ENCODE measurements at regions not wholly inside any gene's neighbourhood (a gene's known extent, or its start where the extent isn't known, plus 50 kb on each side); places are given as distances from the start of the nearest gene placed in this dataset.

DNA sequence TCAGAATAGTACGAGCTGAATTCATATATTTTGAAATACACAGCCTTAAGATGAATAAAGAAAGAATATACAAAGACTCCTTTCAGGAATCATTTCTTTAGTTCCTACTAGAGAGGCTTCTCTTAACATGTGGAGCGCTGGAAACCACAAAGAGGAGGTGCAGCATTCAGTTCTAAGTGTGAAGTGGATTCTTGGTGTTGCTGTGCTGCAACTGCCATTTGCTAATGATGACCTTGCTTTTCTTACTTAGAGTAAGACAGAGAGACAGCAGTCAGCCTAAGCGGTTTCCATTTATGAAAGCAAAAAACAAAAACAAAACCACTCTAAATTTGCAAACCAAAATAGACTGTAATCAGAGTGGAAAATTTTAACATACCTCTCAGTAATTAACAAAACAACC, 629.0 kb downstream of the EPHA7 start:
- TF ChIP-seq POLR2A (IDR thresholded peaks at IDR 0.05; ENCODE audit: control extremely low read depth in 1 of 2, low read depth in 2 of 2, low read length in 2 of 2) (no peak), EP300 (IDR thresholded peaks at IDR 0.05; ENCODE audit: borderline replicate concordance in 1 of 2, low read depth in 2 of 2, low read length in 2 of 2) (no peak), SIRT6 (IDR thresholded peaks at IDR 0.05; ENCODE audit: low read length) (no peak), MAFK (IDR thresholded peaks at IDR 0.05; ENCODE audit: low read depth, low read length) (no peak), EZH2 (IDR thresholded peaks at IDR 0.05; ENCODE audit: low read depth, low read length, severe bottlenecking) (no peak), BRCA1 (IDR thresholded peaks at IDR 0.05; ENCODE audit: low read depth, low read length) (no peak), NRF1 (IDR thresholded peaks at IDR 0.05; ENCODE audit: low read depth, low read length) (no peak), CEBPB (IDR thresholded peaks at IDR 0.05; ENCODE audit: low read depth, low read length) (no peak), CTBP2 (IDR thresholded peaks at IDR 0.05; ENCODE audit: borderline replicate concordance, insufficient read depth, insufficient read length, low read length) (no peak), RFX5 (IDR thresholded peaks at IDR 0.05; ENCODE audit: borderline replicate concordance, low read depth, low read length) (no peak)
- TF ChIP-seq, protein P1, sequence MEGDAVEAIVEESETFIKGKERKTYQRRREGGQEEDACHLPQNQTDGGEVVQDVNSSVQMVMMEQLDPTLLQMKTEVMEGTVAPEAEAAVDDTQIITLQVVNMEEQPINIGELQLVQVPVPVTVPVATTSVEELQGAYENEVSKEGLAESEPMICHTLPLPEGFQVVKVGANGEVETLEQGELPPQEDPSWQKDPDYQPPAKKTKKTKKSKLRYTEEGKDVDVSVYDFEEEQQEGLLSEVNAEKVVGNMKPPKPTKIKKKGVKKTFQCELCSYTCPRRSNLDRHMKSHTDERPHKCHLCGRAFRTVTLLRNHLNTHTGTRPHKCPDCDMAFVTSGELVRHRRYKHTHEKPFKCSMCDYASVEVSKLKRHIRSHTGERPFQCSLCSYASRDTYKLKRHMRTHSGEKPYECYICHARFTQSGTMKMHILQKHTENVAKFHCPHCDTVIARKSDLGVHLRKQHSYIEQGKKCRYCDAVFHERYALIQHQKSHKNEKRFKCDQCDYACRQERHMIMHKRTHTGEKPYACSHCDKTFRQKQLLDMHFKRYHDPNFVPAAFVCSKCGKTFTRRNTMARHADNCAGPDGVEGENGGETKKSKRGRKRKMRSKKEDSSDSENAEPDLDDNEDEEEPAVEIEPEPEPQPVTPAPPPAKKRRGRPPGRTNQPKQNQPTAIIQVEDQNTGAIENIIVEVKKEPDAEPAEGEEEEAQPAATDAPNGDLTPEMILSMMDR (IDR thresholded peaks at IDR 0.05; ENCODE audit: control extremely low read depth in 1 of 3, insufficient read depth in 1 of 3, low read depth in 1 of 3, low read length in 3 of 3), result no peak

Measured in H1 (cell line).